Naive thymus-derived CD8-positive, alpha-beta T cell (primary cell): ENCODE measurements at regions not wholly inside any gene's neighbourhood (a gene's known extent, or its start where the extent isn't known, plus 50 kb on each side); places are given as distances from the start of the nearest gene placed in this dataset.

Source experiments
- ATAC-seq, 2 donors: fragments of 150-1000 bp; cut with Tn5 transposase in 1 of 2; sonication (Bioruptor Pico), chemical (Tn5 transposase) in 1 of 2; 1 replicate in 1 of 2; 2 replicates in 1 of 2; pipeline ENCODE4 v1.10.0; 2021; ENCODE audit warnings: mild to moderate bottlenecking in 2 of 2, moderate library complexity in 2 of 2
- POLR2A ChIA-PET: fragments of 350-600 bp; sonication (Branson Sonifier 250); formaldehyde crosslinking; loops from one replicate; lab custom pipeline; 2021; ENCODE audit warnings: antibody characterized with exemption; lab: Charles Lee
- DNase-seq, 10 donors: peaks; one replicate each; pipeline versions ENCODE4 v3.0.0 to v3.0.0-alpha.2; 2020 to 2022
- H3K27ac Mint-ChIP-seq, 10 donors: one replicate each; pipeline ENCODE4 v1.8.0; 2020 to 2022; ENCODE audit warnings: mild to moderate bottlenecking in 10 of 10, mixed read lengths in 10 of 10, moderate library complexity in 4 of 10, inconsistent platforms in 1 of 10
- H3K27me3 Mint-ChIP-seq, 5 donors: one replicate each; pipeline ENCODE4 v1.8.0; 2021 to 2022; ENCODE audit warnings: mixed read lengths in 5 of 5
- H3K36me3 Mint-ChIP-seq, 3 donors: one replicate each; pipeline ENCODE4 v1.8.0; 2020 to 2022; ENCODE audit warnings: mixed read lengths in 3 of 3, mild to moderate bottlenecking in 2 of 3, inconsistent platforms in 1 of 3
- H3K4me1 Mint-ChIP-seq, 4 donors: one replicate each; pipeline ENCODE4 v1.8.0; 2021 to 2022; ENCODE audit warnings: mixed read lengths in 4 of 4
- H3K4me3 Mint-ChIP-seq, 10 donors: one replicate each; pipeline ENCODE4 v1.8.0; 2020 to 2022; ENCODE audit warnings: mild to moderate bottlenecking in 10 of 10, mixed read lengths in 10 of 10, moderate library complexity in 6 of 10, inconsistent platforms in 1 of 10
- H3K9me3 Mint-ChIP-seq, 9 donors: one replicate each; pipeline ENCODE4 v1.8.0; 2020 to 2022; ENCODE audit warnings: mixed read lengths in 9 of 9, mild to moderate bottlenecking in 3 of 9, inconsistent platforms in 1 of 9, moderate library complexity in 1 of 9

- Mint-ChIP-seq H3K4me3 (no peak overlapping the region), H3K27me3 (peaks cover 9 to 41% (median 19%) of the 10 kb centered on the region in 5 donors)
Measured at GRCh38 chr16:66206363-66206762, 160.1 kb upstream of the CDH5 start.

DNA sequence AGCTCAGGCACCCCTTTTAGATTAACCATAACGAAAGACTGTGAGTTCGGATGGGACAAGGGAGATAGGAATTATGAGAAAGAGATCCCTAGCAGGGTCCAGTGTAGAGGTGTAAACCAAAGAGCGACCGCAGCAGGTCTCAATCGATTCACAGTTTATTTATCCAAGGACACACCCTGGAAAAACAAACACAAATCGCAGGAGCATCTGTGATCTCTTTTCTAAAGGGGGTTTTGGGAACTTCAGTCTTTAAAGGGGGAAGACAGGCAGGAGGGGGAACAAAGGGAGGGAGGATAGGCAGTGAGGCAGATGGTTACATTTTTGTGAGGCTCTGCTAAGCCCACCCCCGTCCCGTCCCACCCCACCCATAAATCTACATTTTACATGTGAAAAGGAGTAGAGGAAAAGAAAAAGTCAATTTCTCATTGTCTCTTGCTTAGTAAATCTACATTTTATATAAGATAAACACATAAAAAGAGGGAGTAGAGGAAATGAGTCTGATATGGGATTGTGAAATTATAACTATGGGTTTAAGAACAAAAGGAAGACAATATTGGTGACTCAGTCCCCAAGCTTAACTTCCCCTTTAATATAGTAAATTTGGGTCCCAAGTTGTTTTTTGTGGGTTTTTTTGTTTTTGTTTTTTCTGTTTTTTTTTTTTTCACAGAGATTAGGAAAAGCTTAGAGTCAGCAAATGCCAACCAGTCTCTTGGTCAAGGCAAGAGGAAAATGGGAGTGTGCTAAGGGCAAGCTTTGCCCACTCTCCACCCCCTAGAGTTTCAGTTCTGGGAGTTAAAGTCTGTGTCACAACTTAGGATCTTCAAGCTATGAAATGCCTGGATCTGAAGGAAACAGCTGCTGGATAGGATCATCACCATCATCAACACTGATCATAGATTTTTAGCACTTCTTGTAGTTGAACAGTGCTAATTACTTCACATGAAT lies 160.9 kb upstream of the CDH5 start:
- Mint-ChIP-seq H3K27me3 (peaks cover 6 to 43% (median 15%) of the 10 kb centered on the region in 5 donors), H3K4me1 (peaks cover 0 to 3% (median 0%) of the 10 kb centered on the region in 4 donors), H3K27ac (no peak overlapping the region), H3K9me3 (no peaks in the 10 kb centered on the region), H3K4me3 (no peak overlapping the region), H3K36me3 (no peaks in the 10 kb centered on the region)
- DNase-seq (no peak), ATAC-seq (no peak)
- POLR2A ChIA-PET, result no interaction called here

More at GRCh38 chr16:66206363-66206762, 160.1 kb upstream of the CDH5 start:
- Mint-ChIP-seq H3K27ac (no peak overlapping the region), H3K9me3 (no peaks in the 10 kb centered on the region), H3K36me3 (no peaks in the 10 kb centered on the region), H3K4me1 (peaks cover 0 to 3% (median 0%) of the 10 kb centered on the region in 4 donors)
- ATAC-seq (no peak), DNase-seq (no peak)
- POLR2A ChIA-PET, result no interaction called here

- Mint-ChIP-seq H3K27me3 (peaks cover 6 to 50% (median 10%) of the 10 kb centered on the region in 5 donors), H3K4me1 (peaks cover 0 to 3% (median 0%) of the 10 kb centered on the region in 4 donors), H3K27ac (no peak overlapping the region), H3K4me3 (no peak overlapping the region), H3K36me3 (no peaks in the 10 kb centered on the region), H3K9me3 (no peaks in the 10 kb centered on the region)
- DNase-seq (no peak), ATAC-seq (no peak)
- POLR2A ChIA-PET, result no interaction called here
Measured at GRCh38 chr16:66204756-66205155, 161.7 kb upstream of the CDH5 start.

- Mint-ChIP-seq H3K36me3 (no peaks in the 10 kb centered on the region), H3K4me3 (no peak overlapping the region), H3K9me3 (no peaks in the 10 kb centered on the region), H3K27me3 (peaks cover 6 to 37% (median 10%) of the 10 kb centered on the region in 5 donors), H3K27ac (no peak overlapping the region), H3K4me1 (peaks cover 0 to 3% (median 0%) of the 10 kb centered on the region in 4 donors)
- no peak for ATAC-seq
- POLR2A ChIA-PET, result no interaction called here
- DNase-seq, result no peak
Measured at GRCh38 chr16:66203476-66203875, 163.0 kb upstream of the CDH5 start.

GRCh38 chr16:66199189-66199588 lies 167.3 kb upstream of the CDH5 start:
- Mint-ChIP-seq H3K9me3 (no peaks in the 10 kb centered on the region), H3K36me3 (no peaks in the 10 kb centered on the region), H3K4me1 (no peaks in the 10 kb centered on the region), H3K4me3 (no peak overlapping the region), H3K27ac (no peak overlapping the region), H3K27me3 (peaks cover 0 to 35% (median 2%) of the 10 kb centered on the region in 5 donors)
- no peak for DNase-seq
- POLR2A ChIA-PET, result no interaction called here
- ATAC-seq, result no peak

- no peaks in the 10 kb centered on the region for H3K9me3 Mint-ChIP-seq
- no peaks in the 10 kb centered on the region for H3K36me3 Mint-ChIP-seq
- no peak overlapping the region for H3K27ac Mint-ChIP-seq
- DNase-seq (no peak), ATAC-seq (no peak)
- H3K4me1 Mint-ChIP-seq, result no peaks in the 10 kb centered on the region
- POLR2A ChIA-PET, result no interaction called here
- no peak overlapping the region for H3K4me3 Mint-ChIP-seq
- H3K27me3 Mint-ChIP-seq, result peaks cover 0 to 29% (median 2%) of the 10 kb centered on the region in 5 donors
Measured at GRCh38 chr16:66198641-66199040, 167.8 kb upstream of the CDH5 start.

- Mint-ChIP-seq H3K36me3 (no peaks in the 10 kb centered on the region), H3K4me1 (no peaks in the 10 kb centered on the region), H3K4me3 (no peak overlapping the region), H3K27ac (no peak overlapping the region), H3K27me3 (peaks cover 0 to 23% (median 5%) of the 10 kb centered on the region in 5 donors), H3K9me3 (no peaks in the 10 kb centered on the region)
- ATAC-seq (no peak), DNase-seq (no peak)
- POLR2A ChIA-PET, result no interaction called here
Measured at GRCh38 chr16:66197668-66198278, 168.7 kb upstream of the CDH5 start.

GRCh38 chr16:66196770-66197169 lies 169.7 kb upstream of the CDH5 start:
- POLR2A ChIA-PET, result no interaction called here
- ATAC-seq (no peak), DNase-seq (no peak)
- Mint-ChIP-seq H3K27ac (no peak overlapping the region), H3K9me3 (no peaks in the 10 kb centered on the region), H3K27me3 (peaks cover 0 to 23% (median 3%) of the 10 kb centered on the region in 5 donors), H3K36me3 (no peaks in the 10 kb centered on the region), H3K4me3 (no peak overlapping the region), H3K4me1 (no peaks in the 10 kb centered on the region)

DNA sequence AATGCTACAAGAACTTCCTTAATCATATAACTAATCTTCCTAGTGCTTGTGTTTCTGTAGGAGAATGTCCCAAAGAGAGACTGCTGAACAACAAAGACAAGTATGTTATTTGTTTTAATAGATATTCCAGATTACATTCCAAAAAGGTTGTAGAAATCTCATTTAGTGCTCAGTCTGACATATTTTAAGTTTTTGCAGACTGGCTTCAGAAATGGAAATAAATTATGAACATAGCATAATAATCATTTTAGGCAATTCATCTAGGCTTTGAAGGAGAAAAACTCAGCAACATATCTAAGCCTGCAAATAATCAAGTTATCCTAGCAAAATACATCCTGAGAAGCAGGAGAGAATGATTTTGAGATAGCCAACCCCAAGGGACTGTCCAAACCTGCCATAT lies 171.6 kb upstream of the CDH5 start:
- H3K36me3 Mint-ChIP-seq, result peaks cover 0 to 5% (median 0%) of the 10 kb centered on the region in 3 donors
- H3K4me1 Mint-ChIP-seq, result no peaks in the 10 kb centered on the region
- no peak for ATAC-seq
- H3K4me3 Mint-ChIP-seq, result no peak overlapping the region
- no peaks in the 10 kb centered on the region for H3K9me3 Mint-ChIP-seq
- H3K27me3 Mint-ChIP-seq, result peaks cover 3 to 18% (median 5%) of the 10 kb centered on the region in 5 donors
- no peak for DNase-seq
- no peak overlapping the region for H3K27ac Mint-ChIP-seq
- POLR2A ChIA-PET, result no interaction called here

- H3K4me3 Mint-ChIP-seq, result no peak overlapping the region
- POLR2A ChIA-PET, result no interaction called here
- no peaks in the 10 kb centered on the region for H3K9me3 Mint-ChIP-seq
- ATAC-seq (no peak), DNase-seq (no peak)
- H3K27ac Mint-ChIP-seq, result no peak overlapping the region
- peaks cover 9 to 30% (median 10%) of the 10 kb centered on the region in 5 donors for H3K27me3 Mint-ChIP-seq
- H3K36me3 Mint-ChIP-seq, result peaks cover 0 to 5% (median 0%) of the 10 kb centered on the region in 3 donors
- no peaks in the 10 kb centered on the region for H3K4me1 Mint-ChIP-seq
Measured at GRCh38 chr16:66193543-66194229, 172.8 kb upstream of the CDH5 start.

DNA sequence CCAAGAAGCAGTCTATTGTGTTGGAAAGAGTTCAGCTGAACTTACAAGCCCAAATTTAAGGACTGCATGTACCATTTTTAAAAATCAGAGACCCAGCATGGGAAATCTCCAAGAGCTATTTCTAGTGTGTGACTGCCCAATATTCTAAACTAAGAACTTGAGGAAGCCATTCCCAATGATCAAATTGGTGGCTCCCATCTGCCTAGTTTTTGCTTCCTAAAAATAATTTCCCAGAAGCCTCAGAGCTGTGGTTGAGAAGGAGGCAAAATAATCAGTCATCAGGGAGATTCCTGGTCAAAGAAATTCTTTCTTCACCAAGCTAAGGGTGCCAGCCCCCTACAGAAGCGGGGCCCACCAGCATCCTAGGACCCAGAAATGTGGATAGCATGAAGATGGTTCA lies 176.1 kb upstream of the CDH5 start:
- DNase-seq, result no peak
- H3K9me3 Mint-ChIP-seq, result no peaks in the 10 kb centered on the region
- peaks cover 10 to 31% (median 23%) of the 10 kb centered on the region in 5 donors for H3K27me3 Mint-ChIP-seq
- no peak overlapping the region for H3K4me3 Mint-ChIP-seq
- no peak overlapping the region for H3K27ac Mint-ChIP-seq
- no peaks in the 10 kb centered on the region for H3K4me1 Mint-ChIP-seq
- POLR2A ChIA-PET, result no interaction called here
- H3K36me3 Mint-ChIP-seq, result peaks cover 0 to 5% (median 0%) of the 10 kb centered on the region in 3 donors
- no peak for ATAC-seq

DNA sequence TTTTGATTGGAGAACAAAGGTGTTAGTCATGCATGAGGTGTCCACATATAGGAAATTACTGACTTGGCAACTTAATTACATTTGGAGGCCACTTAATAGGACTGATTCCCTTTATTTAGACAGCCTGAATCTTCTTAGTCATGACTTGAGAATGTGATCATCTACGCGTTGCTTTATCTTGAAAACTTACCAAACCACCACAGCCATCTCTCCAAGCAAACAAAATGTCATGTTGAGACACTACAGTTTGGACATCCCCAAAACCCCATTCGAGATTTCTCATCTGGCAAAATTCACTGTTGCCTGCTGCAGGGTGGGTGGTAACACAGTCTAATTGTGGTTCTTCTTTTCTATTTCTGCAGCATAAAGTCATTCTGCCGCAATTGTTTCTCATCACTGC lies 176.5 kb upstream of the CDH5 start:
- Mint-ChIP-seq H3K4me1 (no peaks in the 10 kb centered on the region), H3K36me3 (peaks cover 0 to 5% (median 0%) of the 10 kb centered on the region in 3 donors), H3K4me3 (no peak overlapping the region), H3K9me3 (no peaks in the 10 kb centered on the region), H3K27ac (no peak overlapping the region), H3K27me3 (peaks cover 10 to 31% (median 23%) of the 10 kb centered on the region in 5 donors)
- ATAC-seq, result no peak
- POLR2A ChIA-PET, result no interaction called here
- DNase-seq, result no peak
